WTC11 (cell line): ENCODE measurements at regions not wholly inside any gene's neighbourhood (a gene's known extent, or its start where the extent isn't known, plus 50 kb on each side); places are given as distances from the start of the nearest gene placed in this dataset.

Experiments
- ATAC-seq: fragments of 200-7000 bp; cut with Tn5 transposase; 2 replicates; pipeline ENCODE4 v1.10.0; 2021; ENCODE audit warnings: mild to moderate bottlenecking, moderate library complexity
- CTCF ChIA-PET: fragments of 300-600 bp; sonication (Branson Sonifier 250); formaldehyde crosslinking; loops from one replicate; lab custom pipeline; 2021; ENCODE audit warnings: antibody characterized with exemption; lab: Charles Lee
- POLR2A ChIA-PET: fragments of 350-600 bp; sonication (Branson Sonifier 250); formaldehyde crosslinking; loops from one replicate; lab custom pipeline; 2021; ENCODE audit warnings: antibody characterized with exemption; lab: Charles Lee
- DNase-seq: peaks from one replicate; pipeline ENCODE4 v3.0.0; 2021; ENCODE audit warnings: low spot score
- H3K27ac Mint-ChIP-seq: 2 replicates; pipeline ENCODE4 v1.8.0; 2021; ENCODE audit warnings: mixed read lengths
- H3K27me3 Mint-ChIP-seq: 2 replicates; pipeline ENCODE4 v1.8.0; 2021; ENCODE audit warnings: low read depth, mild to moderate bottlenecking, moderate library complexity, mixed read lengths
- H3K36me3 Mint-ChIP-seq: 2 replicates; pipeline ENCODE4 v1.8.0; 2021; ENCODE audit warnings: mixed read lengths
- H3K4me1 Mint-ChIP-seq: 2 replicates; pipeline ENCODE4 v1.8.0; 2022; ENCODE audit warnings: mixed read lengths
- H3K4me3 Mint-ChIP-seq: 2 replicates; pipeline ENCODE4 v1.8.0; 2021; ENCODE audit warnings: mild to moderate bottlenecking, moderate library complexity, mixed read lengths
- H3K9me3 Mint-ChIP-seq: 2 replicates; pipeline ENCODE4 v1.8.0; 2021; ENCODE audit warnings: mixed read lengths
- AFF4 ChIP-seq: sonication (generic); formaldehyde crosslinking; IDR thresholded peaks from 2 replicates; pipeline ENCODE4 v1.8.1; 2023; ENCODE audit warnings: mild to moderate bottlenecking, missing genetic modification reagents, borderline replicate concordance
- E2F1 ChIP-seq: sonication (generic); formaldehyde crosslinking; IDR thresholded peaks from 2 replicates; pipeline ENCODE4 v1.8.0; 2022; ENCODE audit warnings: mild to moderate bottlenecking, missing genetic modification reagents
- EMX1 ChIP-seq: fragments of 250-450 bp; sonication (Bioruptor Pico); IDR thresholded peaks from 2 replicates; pipeline ENCODE4 v1.8.0; 2021; ENCODE audit warnings: mild to moderate bottlenecking
- ESRRA ChIP-seq: sonication (generic); formaldehyde crosslinking; IDR thresholded peaks from 2 replicates; pipeline ENCODE4 v1.8.1; 2022; ENCODE audit warnings: mild to moderate bottlenecking, missing genetic modification reagents, borderline replicate concordance
- FOXP1 ChIP-seq: sonication (generic); formaldehyde crosslinking; IDR thresholded peaks from 2 replicates; pipeline ENCODE4 v1.8.0; 2022; ENCODE audit warnings: missing genetic modification reagents, mild to moderate bottlenecking, moderate library complexity, borderline replicate concordance
- IRF1 ChIP-seq: sonication (generic); formaldehyde crosslinking; IDR thresholded peaks from 2 replicates; pipeline ENCODE4 v1.8.0; 2023; ENCODE audit warnings: missing genetic modification reagents
- KAT7 ChIP-seq: sonication (generic); formaldehyde crosslinking; IDR thresholded peaks from 2 replicates; pipeline ENCODE4 v1.8.1; 2023; ENCODE audit warnings: missing genetic modification reagents, mild to moderate bottlenecking, borderline replicate concordance
- NR2C2 ChIP-seq: sonication (generic); formaldehyde crosslinking; IDR thresholded peaks from 2 replicates; pipeline ENCODE4 v1.8.0; 2022; ENCODE audit warnings: mild to moderate bottlenecking, missing genetic modification reagents
- NR3C1 ChIP-seq: sonication (generic); formaldehyde crosslinking; conservative IDR thresholded peaks from 2 replicates; pipeline ENCODE4 v1.8.1; 2023; ENCODE audit warnings: low read depth, mild to moderate bottlenecking, missing genetic modification reagents
- RORB ChIP-seq: fragments of 250-450 bp; sonication (Bioruptor Pico); IDR thresholded peaks from 2 replicates; pipeline ENCODE4 v1.9.0; 2021; ENCODE audit warnings: mild to moderate bottlenecking
- SMAD4 ChIP-seq: sonication (generic); formaldehyde crosslinking; IDR thresholded peaks from 2 replicates; pipeline ENCODE4 v1.8.0; 2022; ENCODE audit warnings: mild to moderate bottlenecking, missing genetic modification reagents
- ZBTB21 ChIP-seq: sonication (generic); formaldehyde crosslinking; IDR thresholded peaks from 2 replicates; pipeline ENCODE4 v1.8.1; 2023; ENCODE audit warnings: mild to moderate bottlenecking, missing genetic modification reagents, borderline replicate concordance
- ZNF121 ChIP-seq: sonication (generic); formaldehyde crosslinking; IDR thresholded peaks from 2 replicates; pipeline ENCODE4 v1.8.0; 2023; ENCODE audit warnings: missing genetic modification reagents
- ZNF219 ChIP-seq: sonication (generic); formaldehyde crosslinking; IDR thresholded peaks from 2 replicates; pipeline ENCODE4 v1.8.0; 2023; ENCODE audit warnings: missing genetic modification reagents, mild to moderate bottlenecking, borderline replicate concordance
- ZNF263 ChIP-seq: sonication (generic); formaldehyde crosslinking; IDR thresholded peaks from 2 replicates; pipeline ENCODE4 v1.8.1; 2022; ENCODE audit warnings: low read depth, mild to moderate bottlenecking, moderate library complexity, missing genetic modification reagents
- TF ChIP-seq, protein P1 (sequence below): fragments of 200-600 bp; IDR thresholded peaks from 2 replicates; pipeline ENCODE4 v1.8.0; 2022; ENCODE audit warnings: antibody characterized with exemption
- TF ChIP-seq, protein P2 (sequence below): sonication (generic); formaldehyde crosslinking; IDR thresholded peaks from 2 replicates; pipeline ENCODE4 v1.8.1; 2022; ENCODE audit warnings: mild to moderate bottlenecking, missing genetic modification reagents, moderate library complexity, borderline replicate concordance
- TF ChIP-seq, protein P3 (sequence below): fragments of 250-450 bp; sonication (Bioruptor Pico); IDR thresholded peaks from 2 replicates; pipeline ENCODE4 v1.9.0; 2021; ENCODE audit warnings: moderate library complexity, mild to moderate bottlenecking, inconsistent platforms, borderline replicate concordance
- TF ChIP-seq, protein P4 (sequence below): sonication (generic); formaldehyde crosslinking; IDR thresholded peaks from 2 replicates; pipeline ENCODE4 v1.8.1; 2023; ENCODE audit warnings: mild to moderate bottlenecking, missing genetic modification reagents, moderate library complexity
- TF ChIP-seq, protein P5 (sequence below): fragments of 250-450 bp; sonication (Bioruptor Pico); IDR thresholded peaks from 2 replicates; pipeline ENCODE4 v1.9.0; 2021; ENCODE audit warnings: mild to moderate bottlenecking

- no peak for TF ChIP-seq KAT7 (CRISPR knock-in tag)
- TF ChIP-seq, all 79 proteins: peak for 0
Measured at GRCh38 chr4:154004507-154005170, 215.8 kb upstream of the SFRP2 start (continued).

GRCh38 chr4:154004016-154004415 lies 215.1 kb upstream of the SFRP2 start:
- no peak overlapping the region for H3K4me3 Mint-ChIP-seq
- POLR2A ChIA-PET = no interaction called here
- H3K27ac Mint-ChIP-seq = no peak overlapping the region
- peaks cover 4% of the 10 kb centered on the region; the same call in 1 of the 2 replicates for H3K27me3 Mint-ChIP-seq
- CTCF ChIA-PET = no interaction called here
- peaks cover 11% of the 10 kb centered on the region for H3K9me3 Mint-ChIP-seq
- no peaks in the 10 kb centered on the region for H3K36me3 Mint-ChIP-seq
- TF ChIP-seq EMX1 (CRISPR knock-in tag) (no peak), ZNF263 (CRISPR knock-in tag) (no peak), NR3C1 (CRISPR knock-in tag) (no peak), ZBTB21 (no peak), IRF1 (CRISPR knock-in tag) (no peak), ESRRA (CRISPR knock-in tag) (no peak), FOXP1 (CRISPR knock-in tag) (no peak), RORB (CRISPR knock-in tag) (no peak)
- TF ChIP-seq, protein P1, sequence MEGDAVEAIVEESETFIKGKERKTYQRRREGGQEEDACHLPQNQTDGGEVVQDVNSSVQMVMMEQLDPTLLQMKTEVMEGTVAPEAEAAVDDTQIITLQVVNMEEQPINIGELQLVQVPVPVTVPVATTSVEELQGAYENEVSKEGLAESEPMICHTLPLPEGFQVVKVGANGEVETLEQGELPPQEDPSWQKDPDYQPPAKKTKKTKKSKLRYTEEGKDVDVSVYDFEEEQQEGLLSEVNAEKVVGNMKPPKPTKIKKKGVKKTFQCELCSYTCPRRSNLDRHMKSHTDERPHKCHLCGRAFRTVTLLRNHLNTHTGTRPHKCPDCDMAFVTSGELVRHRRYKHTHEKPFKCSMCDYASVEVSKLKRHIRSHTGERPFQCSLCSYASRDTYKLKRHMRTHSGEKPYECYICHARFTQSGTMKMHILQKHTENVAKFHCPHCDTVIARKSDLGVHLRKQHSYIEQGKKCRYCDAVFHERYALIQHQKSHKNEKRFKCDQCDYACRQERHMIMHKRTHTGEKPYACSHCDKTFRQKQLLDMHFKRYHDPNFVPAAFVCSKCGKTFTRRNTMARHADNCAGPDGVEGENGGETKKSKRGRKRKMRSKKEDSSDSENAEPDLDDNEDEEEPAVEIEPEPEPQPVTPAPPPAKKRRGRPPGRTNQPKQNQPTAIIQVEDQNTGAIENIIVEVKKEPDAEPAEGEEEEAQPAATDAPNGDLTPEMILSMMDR = no peak
- TF ChIP-seq, protein P2, sequence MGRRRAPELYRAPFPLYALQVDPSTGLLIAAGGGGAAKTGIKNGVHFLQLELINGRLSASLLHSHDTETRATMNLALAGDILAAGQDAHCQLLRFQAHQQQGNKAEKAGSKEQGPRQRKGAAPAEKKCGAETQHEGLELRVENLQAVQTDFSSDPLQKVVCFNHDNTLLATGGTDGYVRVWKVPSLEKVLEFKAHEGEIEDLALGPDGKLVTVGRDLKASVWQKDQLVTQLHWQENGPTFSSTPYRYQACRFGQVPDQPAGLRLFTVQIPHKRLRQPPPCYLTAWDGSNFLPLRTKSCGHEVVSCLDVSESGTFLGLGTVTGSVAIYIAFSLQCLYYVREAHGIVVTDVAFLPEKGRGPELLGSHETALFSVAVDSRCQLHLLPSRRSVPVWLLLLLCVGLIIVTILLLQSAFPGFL = no peak
- ATAC-seq (no peak), DNase-seq (no peak)
- H3K4me1 Mint-ChIP-seq = peaks cover 7% of the 10 kb centered on the region

DNA sequence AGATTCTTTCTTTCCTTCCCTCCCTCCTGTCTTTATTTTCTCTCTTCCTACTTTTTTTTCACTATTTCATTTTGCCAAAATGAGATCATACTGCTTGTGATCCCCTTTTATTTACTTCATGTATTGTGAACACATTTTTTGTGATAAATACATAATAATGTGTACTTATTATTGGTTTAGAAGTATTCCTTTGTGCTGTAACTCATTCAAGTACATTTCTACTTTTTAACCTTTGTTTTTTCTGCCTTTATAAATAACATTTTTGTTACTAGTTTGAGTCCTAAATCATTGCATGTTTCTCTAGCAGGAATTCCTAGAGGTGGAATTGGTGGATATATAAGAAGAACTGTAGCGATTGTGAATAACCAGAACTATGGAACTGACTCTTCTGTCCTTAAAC lies 214.5 kb upstream of the SFRP2 start:
- no peak overlapping the region for H3K27ac Mint-ChIP-seq
- TF ChIP-seq, protein P3, sequence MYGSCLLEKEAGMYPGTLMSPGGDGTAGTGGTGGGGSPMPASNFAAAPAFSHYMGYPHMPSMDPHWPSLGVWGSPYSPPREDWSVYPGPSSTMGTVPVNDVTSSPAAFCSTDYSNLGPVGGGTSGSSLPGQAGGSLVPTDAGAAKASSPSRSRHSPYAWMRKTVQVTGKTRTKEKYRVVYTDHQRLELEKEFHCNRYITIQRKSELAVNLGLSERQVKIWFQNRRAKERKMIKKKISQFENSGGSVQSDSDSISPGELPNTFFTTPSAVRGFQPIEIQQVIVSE (CRISPR knock-in tag) = no peak
- no peak for TF ChIP-seq AFF4 (CRISPR knock-in tag)
- TF ChIP-seq FOXP1 (CRISPR knock-in tag) = no peak
- TF ChIP-seq, protein P4, sequence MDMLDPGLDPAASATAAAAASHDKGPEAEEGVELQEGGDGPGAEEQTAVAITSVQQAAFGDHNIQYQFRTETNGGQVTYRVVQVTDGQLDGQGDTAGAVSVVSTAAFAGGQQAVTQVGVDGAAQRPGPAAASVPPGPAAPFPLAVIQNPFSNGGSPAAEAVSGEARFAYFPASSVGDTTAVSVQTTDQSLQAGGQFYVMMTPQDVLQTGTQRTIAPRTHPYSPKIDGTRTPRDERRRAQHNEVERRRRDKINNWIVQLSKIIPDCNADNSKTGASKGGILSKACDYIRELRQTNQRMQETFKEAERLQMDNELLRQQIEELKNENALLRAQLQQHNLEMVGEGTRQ = no peak
- TF ChIP-seq SMAD4 = no peak
- no peak for TF ChIP-seq ZNF121 (CRISPR knock-in tag)
- TF ChIP-seq E2F1 (CRISPR knock-in tag) = no peak
- no peak for TF ChIP-seq NR2C2 (CRISPR knock-in tag)
- no peak for TF ChIP-seq ZNF219 (CRISPR knock-in tag)
- TF ChIP-seq, protein P5, sequence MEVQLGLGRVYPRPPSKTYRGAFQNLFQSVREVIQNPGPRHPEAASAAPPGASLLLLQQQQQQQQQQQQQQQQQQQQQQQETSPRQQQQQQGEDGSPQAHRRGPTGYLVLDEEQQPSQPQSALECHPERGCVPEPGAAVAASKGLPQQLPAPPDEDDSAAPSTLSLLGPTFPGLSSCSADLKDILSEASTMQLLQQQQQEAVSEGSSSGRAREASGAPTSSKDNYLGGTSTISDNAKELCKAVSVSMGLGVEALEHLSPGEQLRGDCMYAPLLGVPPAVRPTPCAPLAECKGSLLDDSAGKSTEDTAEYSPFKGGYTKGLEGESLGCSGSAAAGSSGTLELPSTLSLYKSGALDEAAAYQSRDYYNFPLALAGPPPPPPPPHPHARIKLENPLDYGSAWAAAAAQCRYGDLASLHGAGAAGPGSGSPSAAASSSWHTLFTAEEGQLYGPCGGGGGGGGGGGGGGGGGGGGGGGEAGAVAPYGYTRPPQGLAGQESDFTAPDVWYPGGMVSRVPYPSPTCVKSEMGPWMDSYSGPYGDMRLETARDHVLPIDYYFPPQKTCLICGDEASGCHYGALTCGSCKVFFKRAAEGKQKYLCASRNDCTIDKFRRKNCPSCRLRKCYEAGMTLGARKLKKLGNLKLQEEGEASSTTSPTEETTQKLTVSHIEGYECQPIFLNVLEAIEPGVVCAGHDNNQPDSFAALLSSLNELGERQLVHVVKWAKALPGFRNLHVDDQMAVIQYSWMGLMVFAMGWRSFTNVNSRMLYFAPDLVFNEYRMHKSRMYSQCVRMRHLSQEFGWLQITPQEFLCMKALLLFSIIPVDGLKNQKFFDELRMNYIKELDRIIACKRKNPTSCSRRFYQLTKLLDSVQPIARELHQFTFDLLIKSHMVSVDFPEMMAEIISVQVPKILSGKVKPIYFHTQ = no peak

More for the DNA sequence above, 214.5 kb upstream of the SFRP2 start:
- H3K9me3 Mint-ChIP-seq = peaks cover 11% of the 10 kb centered on the region
- H3K27me3 Mint-ChIP-seq = peaks cover 2% of the 10 kb centered on the region; the same call in 1 of the 2 replicates
- 0 out of 2 replicates have a peak, but pooled peaks cover 3% of the 10 kb centered on the region for H3K4me1 Mint-ChIP-seq
- ChIA-PET POLR2A (interaction anchor here (0.7 kb wide), 1 partner anchor 163 kb away, joined by 5 read pairs; no protein-coding TSS in a partner anchor), CTCF (no interaction called here)
- H3K4me3 Mint-ChIP-seq = no peak overlapping the region
- no peak for ATAC-seq
- no peaks in the 10 kb centered on the region for H3K36me3 Mint-ChIP-seq
- no peak for DNase-seq
